PC-3 (cell line): ENCODE measurements at regions not wholly inside any gene's neighbourhood (a gene's known extent, or its start where the extent isn't known, plus 50 kb on each side); places are given as distances from the start of the nearest gene placed in this dataset.

Source experiments
- ATAC-seq: fragments of 200-7000 bp; cut with Tn5 transposase; 2 replicates; pipeline ENCODE4 v1.9.1; 2020; ENCODE audit warnings: mild to moderate bottlenecking, moderate library complexity
- BruUV-seq: library from RNA; stranded (reverse); fragments of 400-500 nt; replicated peaks from 2 replicates; lab custom pipeline; 2021; lab: Mats Ljungman, UMichigan
- CTCF ChIA-PET: fragments of 300-600 bp; sonication (Branson Sonifier 250); formaldehyde crosslinking; loops from one replicate; lab custom pipeline; 2022; ENCODE audit warnings: antibody characterized with exemption; lab: Charles Lee
- POLR2A ChIA-PET: fragments of 300-600 bp; sonication (Branson Sonifier 250); formaldehyde crosslinking; loops from one replicate; lab custom pipeline; 2022; ENCODE audit warnings: antibody characterized with exemption; ENCODE audit not compliant: unreplicated experiment; lab: Charles Lee
- DNase-seq: peaks from one replicate; pipeline ENCODE4 v3.0.0-alpha.2; 2015
- H2AFZ ChIP-seq: fragments of 300-600 bp; sonication (generic); 2 replicates; pipeline ENCODE4 v1.6.0; 2016; ENCODE audit warnings: antibody characterized with exemption, low read length
- H3F3A ChIP-seq: fragments of 300-600 bp; sonication (generic); one replicate; pipeline ENCODE4 v1.6.0; 2017; ENCODE audit warnings: antibody characterized with exemption, low read length, control low read depth, mild to moderate bottlenecking; ENCODE audit not compliant: unreplicated experiment
- H3K27ac ChIP-seq: fragments of 300-600 bp; sonication (generic); 2 replicates; pipeline ENCODE4 v1.5.1; 2016; ENCODE audit warnings: mild to moderate bottlenecking, low read length
- H3K27me3 ChIP-seq: fragments of 300-600 bp; sonication (generic); 2 replicates; pipeline ENCODE4 v1.6.1; 2016; ENCODE audit warnings: low read length, mixed read lengths
- H3K36me3 ChIP-seq: fragments of 300-600 bp; sonication (generic); 2 replicates; pipeline ENCODE4 v1.6.1; 2016; ENCODE audit warnings: low read depth, mixed run types, low read length, mixed read lengths
- H3K4me1 ChIP-seq: fragments of 300-600 bp; sonication (generic); 2 replicates; pipeline ENCODE4 v1.5.1; 2016; ENCODE audit warnings: low read length; ENCODE audit not compliant: insufficient read depth
- H3K4me2 ChIP-seq: fragments of 300-600 bp; sonication (generic); 2 replicates; pipeline ENCODE4 v1.6.0; 2016; ENCODE audit warnings: low read length
- H3K4me3 ChIP-seq: fragments of 300-600 bp; sonication (generic); 2 replicates; pipeline ENCODE4 v1.5.1; 2016; ENCODE audit warnings: mild to moderate bottlenecking, low read length, mixed read lengths
- H3K79me2 ChIP-seq: fragments of 300-600 bp; sonication (generic); 2 replicates; pipeline ENCODE4 v1.6.1; 2017; ENCODE audit warnings: low read length, mixed read lengths
- H3K9ac ChIP-seq: fragments of 300-600 bp; sonication (generic); 2 replicates; pipeline ENCODE4 v1.6.0; 2016; ENCODE audit warnings: mild to moderate bottlenecking, low read length
- H3K9me2 ChIP-seq: fragments of 300-600 bp; sonication (generic); replicated peaks from 2 replicates; pipeline ENCODE4 v1.6.1; 2016; ENCODE audit warnings: mixed run types, low read length, mixed read lengths
- H3K9me3 ChIP-seq: fragments of 300-600 bp; sonication (generic); 2 replicates; pipeline ENCODE4 v1.6.1; 2016; ENCODE audit warnings: low read length, mixed read lengths
- H4K20me1 ChIP-seq: fragments of 300-600 bp; sonication (generic); 2 replicates; pipeline ENCODE4 v1.6.1; 2016; ENCODE audit warnings: low read length, mixed read lengths
- EZH2 ChIP-seq: fragments of 300-600 bp; sonication (generic); IDR thresholded peaks from one replicate; pipeline ENCODE4 v1.6.1; 2017; ENCODE audit warnings: antibody characterized with exemption, mild to moderate bottlenecking, low read length; ENCODE audit not compliant: unreplicated experiment
- EZH2phosphoT487 ChIP-seq: fragments of 300-600 bp; sonication (generic); IDR thresholded peaks from 2 replicates; pipeline ENCODE4 v1.6.1; 2018; ENCODE audit warnings: mild to moderate bottlenecking, antibody characterized with exemption, low read length, borderline replicate concordance
- intact Hi-C: fragments of 100-400 bp; cut with micrococcal nuclease; formaldehyde crosslinking; loops from 2 replicates; pipeline ENCODE4 v1.9.0; 2023
- TF ChIP-seq, protein P1 (sequence below): fragments of 300-600 bp; sonication (generic); conservative IDR thresholded peaks from 2 replicates; pipeline ENCODE4 v1.5.1; 2017; ENCODE audit warnings: antibody characterized with exemption, low read depth, mild to moderate bottlenecking, low read length

GRCh38 chr10:33521062-33521461, 186.6 kb upstream of the NRP1 start:
- Histone ChIP-seq H3K9ac (no peak overlapping the region), H3K9me2 (no peaks in the 10 kb centered on the region), H4K20me1 (no peaks in the 10 kb centered on the region), H3K4me1 (peaks cover 6% of the 10 kb centered on the region), H3K36me3 (no peaks in the 10 kb centered on the region), H3K27me3 (no peaks in the 10 kb centered on the region), H3K9me3 (no peaks in the 10 kb centered on the region), H3K79me2 (no peaks in the 10 kb centered on the region), H3K4me3 (no peak overlapping the region), H3F3A (no peaks in the 10 kb centered on the region), H3K4me2 (no peak overlapping the region), H3K27ac (no peak overlapping the region), H2AFZ (peak overlapping the region; percentile 22; the same call in 1 of the 2 replicates)
- ATAC-seq (peak; percentile 87), DNase-seq (peak; percentile 61)
- ChIA-PET POLR2A (interaction anchor here (0.6 to 0.7 kb wide), 3 partner anchors 15 to 185 kb away, joined by 3 to 7 read pairs (median 4); no protein-coding TSS in a partner anchor), CTCF (no interaction called here)
- intact Hi-C loops = no loop called here
- no peak for TF ChIP-seq EZH2phosphoT487
- TF ChIP-seq, protein P1, sequence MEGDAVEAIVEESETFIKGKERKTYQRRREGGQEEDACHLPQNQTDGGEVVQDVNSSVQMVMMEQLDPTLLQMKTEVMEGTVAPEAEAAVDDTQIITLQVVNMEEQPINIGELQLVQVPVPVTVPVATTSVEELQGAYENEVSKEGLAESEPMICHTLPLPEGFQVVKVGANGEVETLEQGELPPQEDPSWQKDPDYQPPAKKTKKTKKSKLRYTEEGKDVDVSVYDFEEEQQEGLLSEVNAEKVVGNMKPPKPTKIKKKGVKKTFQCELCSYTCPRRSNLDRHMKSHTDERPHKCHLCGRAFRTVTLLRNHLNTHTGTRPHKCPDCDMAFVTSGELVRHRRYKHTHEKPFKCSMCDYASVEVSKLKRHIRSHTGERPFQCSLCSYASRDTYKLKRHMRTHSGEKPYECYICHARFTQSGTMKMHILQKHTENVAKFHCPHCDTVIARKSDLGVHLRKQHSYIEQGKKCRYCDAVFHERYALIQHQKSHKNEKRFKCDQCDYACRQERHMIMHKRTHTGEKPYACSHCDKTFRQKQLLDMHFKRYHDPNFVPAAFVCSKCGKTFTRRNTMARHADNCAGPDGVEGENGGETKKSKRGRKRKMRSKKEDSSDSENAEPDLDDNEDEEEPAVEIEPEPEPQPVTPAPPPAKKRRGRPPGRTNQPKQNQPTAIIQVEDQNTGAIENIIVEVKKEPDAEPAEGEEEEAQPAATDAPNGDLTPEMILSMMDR = no peak
- TF ChIP-seq EZH2 = no peak
- no TSS peak for BruUV-seq

DNA sequence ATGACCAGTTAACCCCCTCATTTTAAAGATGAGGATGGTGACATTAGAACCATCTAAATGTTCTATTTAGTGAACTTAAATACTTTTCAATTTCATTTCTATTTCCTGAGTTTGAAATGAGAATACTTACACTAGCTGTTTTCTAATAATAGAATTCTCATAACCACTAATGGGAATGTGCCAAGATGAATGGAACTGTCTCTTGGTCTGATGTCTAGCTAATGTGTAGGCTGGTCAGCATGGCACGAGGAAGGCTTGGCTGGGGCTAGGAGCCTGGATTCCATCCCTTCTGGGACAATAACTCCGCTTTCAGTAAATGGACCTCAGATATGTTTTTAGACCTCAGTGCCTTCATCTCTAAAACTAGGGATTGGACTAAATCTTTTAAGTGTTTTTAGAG, 185.8 kb upstream of the NRP1 start:
- Histone ChIP-seq H3K4me2 (no peak overlapping the region), H3K27me3 (no peaks in the 10 kb centered on the region), H4K20me1 (no peaks in the 10 kb centered on the region), H3K36me3 (no peaks in the 10 kb centered on the region), H3K4me1 (peaks cover 6% of the 10 kb centered on the region), H3F3A (no peaks in the 10 kb centered on the region), H3K27ac (no peak overlapping the region), H3K4me3 (no peak overlapping the region), H3K9ac (no peak overlapping the region), H3K79me2 (no peaks in the 10 kb centered on the region), H2AFZ (no peak overlapping the region), H3K9me3 (no peaks in the 10 kb centered on the region), H3K9me2 (no peaks in the 10 kb centered on the region)
- TF ChIP-seq EZH2 (no peak), EZH2phosphoT487 (no peak)
- TF ChIP-seq, protein P1 = no peak
- DNase-seq (no peak), ATAC-seq (no peak)
- POLR2A ChIA-PET = no interaction called here
- no TSS peak for BruUV-seq
- intact Hi-C loops = no loop called here
- CTCF ChIA-PET = interaction anchor here (0.7 kb wide), 1 partner anchor 144 kb away, joined by 3 read pairs; no protein-coding TSS in a partner anchor

GRCh38 chr10:33519130-33519860, 184.8 kb upstream of the NRP1 start:
- Histone ChIP-seq H3K27ac (no peak overlapping the region), H3K9me3 (no peaks in the 10 kb centered on the region), H4K20me1 (no peaks in the 10 kb centered on the region), H3K36me3 (no peaks in the 10 kb centered on the region), H3K9ac (no peak overlapping the region), H2AFZ (no peak overlapping the region), H3K4me1 (peaks cover 6% of the 10 kb centered on the region), H3K4me3 (no peak overlapping the region), H3K79me2 (no peaks in the 10 kb centered on the region), H3K9me2 (no peaks in the 10 kb centered on the region), H3K27me3 (no peaks in the 10 kb centered on the region), H3K4me2 (no peak overlapping the region), H3F3A (no peaks in the 10 kb centered on the region)
- TF ChIP-seq EZH2phosphoT487 = no peak
- no peak for TF ChIP-seq EZH2
- TF ChIP-seq, protein P1 = no peak
- CTCF ChIA-PET = interaction anchor here (0.7 kb wide), 1 partner anchor 143 kb away, joined by 3 read pairs; no protein-coding TSS in a partner anchor
- ATAC-seq = no peak
- intact Hi-C loops = no loop called here
- POLR2A ChIA-PET = no interaction called here
- no TSS peak for BruUV-seq
- no peak for DNase-seq
